GM12878 (cell line): ENCODE measurements at regions not wholly inside any gene's neighbourhood (a gene's known extent, or its start where the extent isn't known, plus 50 kb on each side); places are given as distances from the start of the nearest gene placed in this dataset.

Source experiments
- ATAC-seq: fragments of 200-7000 bp; cut with Tn5 transposase; 3 replicates; pipeline ENCODE4 v1.9.1; 2020; ENCODE audit warnings: mild to moderate bottlenecking, moderate library complexity
- BruUV-seq: library from RNA; stranded (reverse); fragments of 400-500 nt; replicated peaks from 2 replicates; lab custom pipeline; 2021; lab: Mats Ljungman, UMichigan
- CTCF ChIA-PET: fragments of 300-600 bp; sonication (Branson Sonifier 250); formaldehyde crosslinking; extraction: SDS; loops from one replicate; lab custom pipeline; 2021; ENCODE audit warnings: inconsistent platforms; lab: Yijun Ruan, JAX
- POLR2A ChIA-PET: fragments of 350-600 bp; formaldehyde crosslinking; extraction: SDS; loops from one replicate; lab custom pipeline; 2021; ENCODE audit warnings: inconsistent platforms; lab: Charles Lee
- RAD21 ChIA-PET: fragments of 300-600 bp; sonication (Branson Sonifier 250); formaldehyde crosslinking; loops from one replicate; lab custom pipeline; 2023; ENCODE audit warnings: antibody characterized with exemption; ENCODE audit not compliant: unreplicated experiment; lab: Charles Lee
- SMC1A ChIA-PET: fragments of 300-600 bp; sonication (Branson Sonifier 250); formaldehyde crosslinking; loops from one replicate; lab custom pipeline; 2023; ENCODE audit not compliant: unreplicated experiment, uncharacterized antibody; lab: Charles Lee
- DNase-seq: peaks from one replicate; pipeline ENCODE4 v3.0.0-alpha.2; 2011; ENCODE audit warnings: low read depth, low spot score
- FAIRE-seq: peaks from 3 replicates; lab custom pipeline; 2011; peaks lifted over from hg19 to GRCh38; lab: Jason Lieb, UNC
- H2AFZ ChIP-seq: 2 replicates; pipeline ENCODE4 v1.6.0; 2011; ENCODE audit warnings: low read depth, low read length, control low read depth; ENCODE audit not compliant: control insufficient read depth
- H3K27ac ChIP-seq: 2 replicates; pipeline ENCODE4 v1.5.1; 2011; ENCODE audit warnings: control low read depth; ENCODE audit not compliant: control insufficient read depth, insufficient read depth
- H3K27me3 ChIP-seq, 2 experiments: replicated peaks in 1 of 2; 2 replicates each; pipeline versions ENCODE4 v1.6.0 to v1.6.1; 2011; ENCODE audit warnings: low read length in 1 of 2; ENCODE audit not compliant: control insufficient read depth in 2 of 2, insufficient read depth in 2 of 2
- H3K36me3 ChIP-seq, 2 experiments: 2 replicates each; pipeline ENCODE4 v1.5.1; 2011; ENCODE audit warnings: low read length in 1 of 2; ENCODE audit not compliant: control insufficient read depth in 2 of 2, insufficient read depth in 2 of 2
- H3K4me1 ChIP-seq: 2 replicates; pipeline ENCODE4 v1.6.1; 2011; ENCODE audit warnings: mild to moderate bottlenecking, low read length, moderate library complexity, mixed read lengths; ENCODE audit not compliant: control insufficient read depth, insufficient read depth
- H3K4me2 ChIP-seq: 2 replicates; pipeline ENCODE4 v1.6.0; 2011; ENCODE audit warnings: control low read depth; ENCODE audit not compliant: control insufficient read depth, insufficient read depth
- H3K4me3 ChIP-seq: fragments of 200-600 bp; sonication (generic); 2 replicates; pipeline ENCODE4 v1.5.1; 2016
- H3K79me2 ChIP-seq: 2 replicates; pipeline ENCODE4 v1.6.0; 2011; ENCODE audit warnings: low read length; ENCODE audit not compliant: control insufficient read depth, insufficient read depth
- H3K9ac ChIP-seq: 2 replicates; pipeline ENCODE4 v1.8.0; 2011; ENCODE audit warnings: low read length, control low read depth, mixed read lengths; ENCODE audit not compliant: control insufficient read depth, insufficient read depth
- H3K9me3 ChIP-seq: replicated peaks from 3 replicates; pipeline ENCODE4 v1.5.1; 2011; ENCODE audit warnings: mild to moderate bottlenecking, low read length; ENCODE audit not compliant: control insufficient read depth, insufficient read depth
- H4K20me1 ChIP-seq: 2 replicates; pipeline ENCODE4 v1.6.0; 2011; ENCODE audit not compliant: control insufficient read depth, insufficient read depth
- CEBPB ChIP-seq, 2 experiments: fragments of 150-350 bp in 1 of 2; IDR thresholded peaks; 2 replicates each; pipeline ENCODE4 v1.6.1; 2012 to 2014; ENCODE audit warnings: low read depth in 2 of 2, low read length in 2 of 2, borderline replicate concordance in 1 of 2, inconsistent platforms in 1 of 2
- E2F4 ChIP-seq: IDR thresholded peaks from 2 replicates; pipeline ENCODE4 v1.6.1; 2012; ENCODE audit warnings: low read depth, low read length, improper control_type of control experiment
- EGR1 ChIP-seq, 2 experiments: IDR thresholded peaks; 1 replicate in 1 of 2; 2 replicates in 1 of 2; pipeline ENCODE4 v1.6.1; 2011 to 2012; ENCODE audit warnings: low read depth in 2 of 2, low read length in 2 of 2, borderline replicate concordance in 1 of 2, mild to moderate bottlenecking in 1 of 2, moderate library complexity in 1 of 2
- ELK1 ChIP-seq: IDR thresholded peaks from 2 replicates; pipeline ENCODE4 v1.6.1; 2012; ENCODE audit warnings: low read depth, low read length, improper control_type of control experiment
- FOXK2 ChIP-seq: fragments of 450-650 bp; IDR thresholded peaks from 2 replicates; pipeline ENCODE4 v1.6.1; 2017; ENCODE audit warnings: mild to moderate bottlenecking, moderate library complexity
- GABPA ChIP-seq: IDR thresholded peaks from 2 replicates; pipeline ENCODE4 v1.6.1; 2014; ENCODE audit warnings: antibody characterized with exemption, low read depth, mild to moderate bottlenecking, inconsistent platforms
- HCFC1 ChIP-seq: fragments of 150-350 bp; IDR thresholded peaks from 2 replicates; pipeline ENCODE4 v1.6.1; 2014; ENCODE audit warnings: low read length
- HDAC6 ChIP-seq: fragments of 200-600 bp; sonication (generic); IDR thresholded peaks from one replicate; pipeline ENCODE4 v1.8.0; 2017; ENCODE audit warnings: antibody characterized with exemption; ENCODE audit not compliant: unreplicated experiment
- MTA2 ChIP-seq: fragments of 450-650 bp; IDR thresholded peaks from 2 replicates; pipeline ENCODE4 v1.6.1; 2016; ENCODE audit warnings: low read depth, mild to moderate bottlenecking, moderate library complexity
- SMAD1 ChIP-seq: fragments of 450-650 bp; IDR thresholded peaks from 2 replicates; pipeline ENCODE4 v1.6.1; 2018; ENCODE audit warnings: mild to moderate bottlenecking, low read depth; ENCODE audit not compliant: partially characterized antibody
- STAT1 ChIP-seq: fragments of 450-650 bp; conservative IDR thresholded peaks from 2 replicates; pipeline ENCODE4 v1.6.1; 2014; ENCODE audit warnings: antibody characterized with exemption, mild to moderate bottlenecking
- TCF12 ChIP-seq: IDR thresholded peaks from 2 replicates; pipeline ENCODE4 v1.6.1; 2011; ENCODE audit warnings: low read depth, mild to moderate bottlenecking, low read length
- ZNF384 ChIP-seq: IDR thresholded peaks from 2 replicates; pipeline ENCODE4 v1.6.1; 2012; ENCODE audit warnings: low read depth, mild to moderate bottlenecking, low read length, improper control_type of control experiment, borderline replicate concordance
- ZZZ3 ChIP-seq: IDR thresholded peaks from 2 replicates; pipeline ENCODE4 v1.6.1; 2011; ENCODE audit warnings: low read depth; ENCODE audit not compliant: control insufficient read depth, insufficient read length
- in situ Hi-C: fragments of 300-500 bp; cut with MboI; formaldehyde crosslinking; loops from 9 replicates; pipeline ENCODE4 v1.14.3; 2018; ENCODE audit warnings: mixed read lengths
- intact Hi-C: fragments of 100-400 bp; cut with micrococcal nuclease; formaldehyde crosslinking; loops from one replicate; pipeline ENCODE4 v1.14.2; 2022; ENCODE audit not compliant: unreplicated experiment
- TF ChIP-seq, protein P1 (sequence below): fragments of 450-650 bp; IDR thresholded peaks from 2 replicates; pipeline ENCODE4 v1.6.1; 2017; ENCODE audit warnings: low read depth, mild to moderate bottlenecking, moderate library complexity
- TF ChIP-seq, protein P2 (sequence below): IDR thresholded peaks from 2 replicates; pipeline ENCODE4 v1.6.1; 2011; ENCODE audit warnings: borderline replicate concordance, low read depth, mild to moderate bottlenecking, moderate library complexity, low read length; ENCODE audit not compliant: insufficient read depth, poor library complexity, severe bottlenecking

DNA sequence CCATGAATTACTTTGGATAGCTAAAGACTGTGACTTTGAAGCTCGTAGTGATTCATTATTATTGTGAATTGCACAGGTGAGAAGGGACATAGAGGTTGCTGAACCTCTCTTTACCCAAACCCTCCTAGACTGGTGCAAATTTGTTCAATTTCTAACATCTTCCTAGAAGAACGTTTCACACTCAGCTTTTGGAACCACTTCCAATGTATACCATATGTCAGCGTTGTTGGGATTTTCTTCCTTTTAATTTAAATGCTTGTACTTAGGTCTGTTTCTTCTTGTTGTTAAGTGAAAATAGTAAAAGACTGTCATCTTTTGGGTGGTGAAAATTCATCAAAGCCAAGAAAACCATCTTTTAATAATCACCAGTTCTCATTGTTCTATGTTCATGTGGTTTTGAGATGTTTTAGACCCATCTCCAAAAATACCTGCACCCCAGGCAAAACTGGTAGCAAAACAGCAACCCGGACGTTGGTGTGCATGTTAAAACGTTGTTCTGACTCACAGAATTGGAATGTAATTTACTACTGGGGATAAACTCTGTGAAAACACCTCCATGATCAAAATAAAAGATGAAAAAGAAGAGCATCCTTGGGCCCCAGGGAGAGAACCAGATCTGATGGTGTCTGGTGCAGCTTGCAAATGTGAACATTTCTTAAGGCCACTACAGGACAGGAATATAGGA lies 238.3 kb downstream of the NPR3 start (continued):
- TF ChIP-seq, protein P1, sequence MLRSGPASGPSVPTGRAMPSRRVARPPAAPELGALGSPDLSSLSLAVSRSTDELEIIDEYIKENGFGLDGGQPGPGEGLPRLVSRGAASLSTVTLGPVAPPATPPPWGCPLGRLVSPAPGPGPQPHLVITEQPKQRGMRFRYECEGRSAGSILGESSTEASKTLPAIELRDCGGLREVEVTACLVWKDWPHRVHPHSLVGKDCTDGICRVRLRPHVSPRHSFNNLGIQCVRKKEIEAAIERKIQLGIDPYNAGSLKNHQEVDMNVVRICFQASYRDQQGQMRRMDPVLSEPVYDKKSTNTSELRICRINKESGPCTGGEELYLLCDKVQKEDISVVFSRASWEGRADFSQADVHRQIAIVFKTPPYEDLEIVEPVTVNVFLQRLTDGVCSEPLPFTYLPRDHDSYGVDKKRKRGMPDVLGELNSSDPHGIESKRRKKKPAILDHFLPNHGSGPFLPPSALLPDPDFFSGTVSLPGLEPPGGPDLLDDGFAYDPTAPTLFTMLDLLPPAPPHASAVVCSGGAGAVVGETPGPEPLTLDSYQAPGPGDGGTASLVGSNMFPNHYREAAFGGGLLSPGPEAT = no peak

DNA sequence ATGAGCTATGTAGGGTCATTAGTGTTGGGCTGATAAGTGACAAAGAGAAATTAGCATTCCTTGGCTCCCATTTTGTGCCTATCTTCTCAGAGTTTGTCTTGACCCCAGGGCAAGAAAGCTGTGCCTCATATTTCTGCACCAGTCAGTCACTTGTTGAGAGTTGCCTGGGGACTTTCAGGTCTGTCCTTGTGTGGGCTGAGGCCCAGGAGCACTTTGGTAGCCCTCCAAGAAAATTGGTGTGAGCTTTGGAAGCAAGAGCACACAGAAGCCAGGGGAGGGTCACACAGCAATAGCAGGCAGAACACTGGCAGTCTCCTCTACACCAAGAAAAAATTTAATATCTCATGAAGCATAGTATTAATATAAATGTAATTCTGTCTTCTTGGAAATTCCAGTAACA lies 239.9 kb downstream of the NPR3 start:
- CTCF ChIA-PET = no interaction called here
- intact Hi-C loops = no loop called here
- Histone ChIP-seq H3K4me3 (no peak overlapping the region), H3K79me2 (no peaks in the 10 kb centered on the region)
- FAIRE-seq = no peak
- TF ChIP-seq ZZZ3 (no peak), STAT1 (no peak), FOXK2 (no peak), EGR1 (IDR thresholded peaks at IDR 0.05; ENCODE audit: borderline replicate concordance in 1 of 2, low read depth in 2 of 2, low read length in 2 of 2) (no peak), MTA2 (no peak), HDAC6 (no peak), SMAD1 (no peak), CEBPB (IDR thresholded peaks at IDR 0.05; ENCODE audit: borderline replicate concordance in 1 of 2, low read depth in 2 of 2, low read length in 2 of 2) (no peak), GABPA (no peak), HCFC1 (no peak), ELK1 (no peak), E2F4 (no peak), ZNF384 (no peak), TCF12 (no peak)
- TF ChIP-seq, protein P2, sequence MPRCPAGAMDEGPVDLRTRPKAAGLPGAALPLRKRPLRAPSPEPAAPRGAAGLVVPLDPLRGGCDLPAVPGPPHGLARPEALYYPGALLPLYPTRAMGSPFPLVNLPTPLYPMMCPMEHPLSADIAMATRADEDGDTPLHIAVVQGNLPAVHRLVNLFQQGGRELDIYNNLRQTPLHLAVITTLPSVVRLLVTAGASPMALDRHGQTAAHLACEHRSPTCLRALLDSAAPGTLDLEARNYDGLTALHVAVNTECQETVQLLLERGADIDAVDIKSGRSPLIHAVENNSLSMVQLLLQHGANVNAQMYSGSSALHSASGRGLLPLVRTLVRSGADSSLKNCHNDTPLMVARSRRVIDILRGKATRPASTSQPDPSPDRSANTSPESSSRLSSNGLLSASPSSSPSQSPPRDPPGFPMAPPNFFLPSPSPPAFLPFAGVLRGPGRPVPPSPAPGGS = no peak
- TF ChIP-seq, all 136 proteins: peak for 0
- no peak overlapping the region for H3K4me2 ChIP-seq
- DNase-seq = no peak
- H4K20me1 ChIP-seq = no peaks in the 10 kb centered on the region
- ChIA-PET SMC1A (no interaction called here), POLR2A (no interaction called here), RAD21 (no interaction called here)
- no peak overlapping the region for H3K27ac ChIP-seq
- BruUV-seq = no TSS peak
- in situ Hi-C loops = no loop called here
- ATAC-seq = no peak
- H3K4me1 ChIP-seq = no peaks in the 10 kb centered on the region
- no peak overlapping the region for H3K9ac ChIP-seq
- no peaks in the 10 kb centered on the region for H3K27me3 ChIP-seq
- no peaks in the 10 kb centered on the region for H3K9me3 ChIP-seq
- no peak overlapping the region for H2AFZ ChIP-seq
- no peaks in the 10 kb centered on the region for H3K36me3 ChIP-seq
